Heart right ventricle (tissue), 16 donors: ENCODE measurements at regions not wholly inside any gene's neighbourhood (a gene's known extent, or its start where the extent isn't known, plus 50 kb on each side); places are given as distances from the start of the nearest gene placed in this dataset.

ENCODE experiments used
- ATAC-seq, 8 donors: fragments of 200-7000 bp; cut with Tn5 transposase; one replicate each; pipeline ENCODE4 v1.9.1; 2020; ENCODE audit warnings: mild to moderate bottlenecking in 8 of 8, moderate library complexity in 8 of 8, moderate number of reproducible peaks in 1 of 8
- DNase-seq, 2 donors: peaks; one replicate each; pipeline ENCODE4 v3.0.0-alpha.2; 2020
- H3K27ac ChIP-seq, 10 donors: fragments of 200-600 bp; sonication (generic) in 2 of 10; one replicate each; pipeline versions ENCODE4 v1.5.0 to v1.8.0; 2020 to 2022; ENCODE audit warnings: mild to moderate bottlenecking in 3 of 10
- H3K27me3 ChIP-seq, 7 donors: fragments of 200-600 bp; one replicate each; pipeline ENCODE4 v1.8.0; 2021 to 2022; ENCODE audit warnings: mild to moderate bottlenecking in 2 of 7
- H3K36me3 ChIP-seq, 9 donors: fragments of 200-600 bp; sonication (generic) in 1 of 9; one replicate each; pipeline versions ENCODE4 v1.5.0 to v1.8.0; 2020 to 2022; ENCODE audit warnings: mild to moderate bottlenecking in 2 of 9
- H3K4me1 ChIP-seq, 9 donors: fragments of 200-600 bp; sonication (generic) in 1 of 9; one replicate each; pipeline versions ENCODE4 v1.5.0 to v1.8.0; 2020 to 2022; ENCODE audit warnings: mild to moderate bottlenecking in 4 of 9
- H3K4me3 ChIP-seq, 10 donors: fragments of 200-600 bp; sonication (generic) in 2 of 10; one replicate each; pipeline versions ENCODE4 v1.5.0 to v1.8.0; 2020 to 2022; ENCODE audit warnings: mild to moderate bottlenecking in 7 of 10, moderate library complexity in 2 of 10
- H3K9me3 ChIP-seq, 11 donors: fragments of 200-600 bp in 10 of 11; sonication (generic) in 2 of 11; one replicate each; pipeline versions ENCODE4 v1.5.0 to v1.8.0; 2013 to 2022; ENCODE audit warnings: mild to moderate bottlenecking in 2 of 11, control low read depth in 1 of 11, moderate library complexity in 1 of 11
- CTCF ChIP-seq, 9 donors: fragments of 200-600 bp; sonication (generic) in 2 of 9; IDR thresholded peaks; one replicate each; pipeline versions ENCODE4 v1.5.0 to v1.8.0; 2021 to 2022; ENCODE audit warnings: antibody characterized with exemption in 9 of 9, mild to moderate bottlenecking in 5 of 9, moderate library complexity in 1 of 9
- WGBS, 2 donors: extraction: QIAGEN DNeasy Blood & Tissue Kit; methylation state at CpG; one replicate each; pipeline ENCODE4 v1.1.7; 2013; ENCODE audit warnings: inconsistent platforms in 1 of 2; 5-methylcytosine and 5-hydroxymethylcytosine counted together
- intact Hi-C, 10 donors: fragments of 100-400 bp; cut with DNase I; formaldehyde crosslinking; loops; one replicate each; pipeline versions ENCODE4 v1.11.1 to v1.14.2; 2022
- donor health status: Arrhythmogenic right ventricular cardiomyopathy.
- donor health status: ischemic (EF 13 %, LVEDD 7.1; RV severe dilation, severe dysfunction).
- donor health status: healthy with polysubstance abuse.
- donor health status: DM: no; HTN: yes; CAD: no.
- donor health status: DM: no; HTN: no; CAD: no.
- donor health status: ischemic (EF 25% LVEDD 6.9; RV normal size, moderate dysfunction).
- donor health status: ischemic (EF 25% LVEDD 5.7; RV mildly dilated, moderate dysfunction).
- donor health status: healthy.
- donor health status: DM: yes; HTN: yes; CAD: no.
- donor health status: Ischemic cardiomyopathy.
- donor health status: ischemic (EF 35%, LVEDD 5.7; RV mildly dilated, moderate dysfunction).
- donor health status: nonischemic (EF 11% LVEDD 7.7; RV severe dilation, severe dysfunction).
- donor health status: DM: yes; HTN: yes; CAD: no.
- donor health status: PGD.
- donor health status: ischemic (EF 29% LVEDD 5.4; RV normal size, mild dysfunction).
- donor health status: nonischemic (EF 23%, LVEDD 6.1; RV moderate dilation, normal function).

GRCh38 chr5:31007672-31008071, 185.8 kb upstream of the CDH6 start:
- DNase-seq (no peak), ATAC-seq (no peak)

GRCh38 chr5:31000287-31000686, 193.2 kb upstream of the CDH6 start:
- intact Hi-C loops, result no loop called here
- no peak overlapping the region for H3K4me3 ChIP-seq
- 58 to 60% methylated on average over 3 of the region's 3 CpGs for WGBS, 2 donors
- H3K27me3 ChIP-seq, result no peaks in the 10 kb centered on the region
- peaks cover 0 to 7% (median 0%) of the 10 kb centered on the region in 11 donors for H3K9me3 ChIP-seq
- DNase-seq (no peak), ATAC-seq (no peak)
- H3K27ac ChIP-seq, result no peak overlapping the region
- no peak for TF ChIP-seq CTCF (IDR thresholded peaks at IDR 0.05)
- H3K36me3 ChIP-seq, result no peaks in the 10 kb centered on the region
- H3K4me1 ChIP-seq, result no peaks in the 10 kb centered on the region

More at GRCh38 chr5:31007672-31008071, 185.8 kb upstream of the CDH6 start:
- TF ChIP-seq CTCF (IDR thresholded peaks at IDR 0.05), result no peak
- no peaks in the 10 kb centered on the region for H3K27me3 ChIP-seq
- H3K36me3 ChIP-seq, result no peaks in the 10 kb centered on the region
- WGBS, 2 donors, result 93% methylated on average over 4 of the region's 4 CpGs
- H3K9me3 ChIP-seq, result peaks cover 0 to 17% (median 0%) of the 10 kb centered on the region in 11 donors
- intact Hi-C loops, result no loop called here
- H3K4me1 ChIP-seq, result no peaks in the 10 kb centered on the region
- H3K4me3 ChIP-seq, result no peak overlapping the region
- H3K27ac ChIP-seq, result no peak overlapping the region

- H3K36me3 ChIP-seq, result no peaks in the 10 kb centered on the region
- intact Hi-C loops, result no loop called here
- H3K27me3 ChIP-seq, result no peaks in the 10 kb centered on the region
- no peaks in the 10 kb centered on the region for H3K4me1 ChIP-seq
- no peak for DNase-seq
- ATAC-seq, result no peak
- peaks cover 0 to 7% (median 0%) of the 10 kb centered on the region in 11 donors for H3K9me3 ChIP-seq
- no peak for TF ChIP-seq CTCF (IDR thresholded peaks at IDR 0.05)
- WGBS, 2 donors, result 62 to 76% methylated on average over 1 of the region's 1 CpG
- no peak overlapping the region for H3K4me3 ChIP-seq
- H3K27ac ChIP-seq, result no peak overlapping the region
Observed at GRCh38 chr5:30997681-30998080, 195.8 kb upstream of the CDH6 start.

- no peak overlapping the region for H3K27ac ChIP-seq
- WGBS, 2 donors, result 71 to 77% methylated on average over 3 of the region's 3 CpGs
- TF ChIP-seq CTCF (IDR thresholded peaks at IDR 0.05), result no peak
- no peaks in the 10 kb centered on the region for H3K4me1 ChIP-seq
- DNase-seq (no peak), ATAC-seq (no peak)
- H3K36me3 ChIP-seq, result no peaks in the 10 kb centered on the region
- no peaks in the 10 kb centered on the region for H3K9me3 ChIP-seq
- H3K27me3 ChIP-seq, result no peaks in the 10 kb centered on the region
- intact Hi-C loops, result no loop called here
- no peak overlapping the region for H3K4me3 ChIP-seq
Observed at GRCh38 chr5:30994902-30995301, 198.6 kb upstream of the CDH6 start.

- H3K4me1 ChIP-seq, result no peaks in the 10 kb centered on the region
- H3K36me3 ChIP-seq, result no peaks in the 10 kb centered on the region
- no peaks in the 10 kb centered on the region for H3K27me3 ChIP-seq
- no peak for TF ChIP-seq CTCF (IDR thresholded peaks at IDR 0.05)
- no peaks in the 10 kb centered on the region for H3K9me3 ChIP-seq
- 68 to 75% methylated on average over 4 of the region's 4 CpGs for WGBS, 2 donors
- intact Hi-C loops, result no loop called here
- no peak overlapping the region for H3K27ac ChIP-seq
- DNase-seq, result no peak
- no peak overlapping the region for H3K4me3 ChIP-seq
- no peak for ATAC-seq
Observed at GRCh38 chr5:30994176-30994575, 199.3 kb upstream of the CDH6 start.
